ENCODE measurements at regions not wholly inside any gene's neighbourhood (a gene's known extent, or its start where the extent isn't known, plus 50 kb on each side); places are given as distances from the start of the nearest gene placed in this dataset.
"Not testable (repeated sequence)": the region's sequence is repeated elsewhere in the genome, so short reads cannot be mapped to it uniquely, and the experiment has no call there.

DNA sequence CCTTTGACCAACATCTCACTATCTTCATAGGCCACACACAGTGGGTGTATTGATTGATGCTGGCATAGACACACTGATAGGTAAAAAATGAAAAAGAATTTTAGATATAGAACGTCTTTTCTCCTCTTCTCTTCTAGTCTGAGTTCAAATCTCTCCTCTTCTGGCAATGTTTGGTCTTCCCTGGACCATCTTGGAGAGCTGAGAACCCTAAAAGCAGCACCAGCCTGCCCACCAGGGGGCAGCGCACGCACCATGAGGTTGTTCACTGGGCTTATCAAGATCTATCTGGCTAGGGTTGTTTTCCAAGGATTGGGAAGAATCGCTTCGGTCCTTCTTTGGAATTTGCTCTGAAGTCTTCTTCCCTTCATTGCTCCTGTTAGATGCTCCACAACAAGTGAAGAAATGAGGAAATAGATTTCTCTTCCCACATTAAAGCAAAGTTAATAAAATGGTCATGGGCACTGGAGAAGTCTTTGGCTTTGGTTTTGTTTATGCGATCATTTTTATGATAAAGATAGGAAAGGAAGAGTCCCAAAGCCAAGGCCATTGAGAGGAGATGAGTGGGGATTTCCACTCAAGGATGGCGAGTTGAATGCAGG lies 104.0 kb upstream of the OLIG2 start:
- ATAC-seq (ENCODE audit: low read depth) (no peak), DNase-seq (ENCODE audit: low spot score) (no peak)
- H3K4me3 ChIP-seq (ENCODE audit: severe bottlenecking): no peak overlapping the region
- no peaks in the 10 kb centered on the region for H3K36me3 ChIP-seq (ENCODE audit: low read depth)
- H3K4me1 ChIP-seq (ENCODE audit: insufficient read depth, poor library complexity, severe bottlenecking): no peaks in the 10 kb centered on the region
- TF ChIP-seq, protein P1, sequence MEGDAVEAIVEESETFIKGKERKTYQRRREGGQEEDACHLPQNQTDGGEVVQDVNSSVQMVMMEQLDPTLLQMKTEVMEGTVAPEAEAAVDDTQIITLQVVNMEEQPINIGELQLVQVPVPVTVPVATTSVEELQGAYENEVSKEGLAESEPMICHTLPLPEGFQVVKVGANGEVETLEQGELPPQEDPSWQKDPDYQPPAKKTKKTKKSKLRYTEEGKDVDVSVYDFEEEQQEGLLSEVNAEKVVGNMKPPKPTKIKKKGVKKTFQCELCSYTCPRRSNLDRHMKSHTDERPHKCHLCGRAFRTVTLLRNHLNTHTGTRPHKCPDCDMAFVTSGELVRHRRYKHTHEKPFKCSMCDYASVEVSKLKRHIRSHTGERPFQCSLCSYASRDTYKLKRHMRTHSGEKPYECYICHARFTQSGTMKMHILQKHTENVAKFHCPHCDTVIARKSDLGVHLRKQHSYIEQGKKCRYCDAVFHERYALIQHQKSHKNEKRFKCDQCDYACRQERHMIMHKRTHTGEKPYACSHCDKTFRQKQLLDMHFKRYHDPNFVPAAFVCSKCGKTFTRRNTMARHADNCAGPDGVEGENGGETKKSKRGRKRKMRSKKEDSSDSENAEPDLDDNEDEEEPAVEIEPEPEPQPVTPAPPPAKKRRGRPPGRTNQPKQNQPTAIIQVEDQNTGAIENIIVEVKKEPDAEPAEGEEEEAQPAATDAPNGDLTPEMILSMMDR (IDR thresholded peaks at IDR 0.05; ENCODE audit: poor library complexity, severe bottlenecking): peak; percentile 26
- H3K27me3 ChIP-seq (ENCODE audit: insufficient read depth, poor library complexity, severe bottlenecking): no peaks in the 10 kb centered on the region
- no peak overlapping the region for H3K27ac ChIP-seq (ENCODE audit: poor library complexity, severe bottlenecking)
- no peaks in the 10 kb centered on the region for H3K9me3 ChIP-seq (ENCODE audit: severe bottlenecking)

DNA sequence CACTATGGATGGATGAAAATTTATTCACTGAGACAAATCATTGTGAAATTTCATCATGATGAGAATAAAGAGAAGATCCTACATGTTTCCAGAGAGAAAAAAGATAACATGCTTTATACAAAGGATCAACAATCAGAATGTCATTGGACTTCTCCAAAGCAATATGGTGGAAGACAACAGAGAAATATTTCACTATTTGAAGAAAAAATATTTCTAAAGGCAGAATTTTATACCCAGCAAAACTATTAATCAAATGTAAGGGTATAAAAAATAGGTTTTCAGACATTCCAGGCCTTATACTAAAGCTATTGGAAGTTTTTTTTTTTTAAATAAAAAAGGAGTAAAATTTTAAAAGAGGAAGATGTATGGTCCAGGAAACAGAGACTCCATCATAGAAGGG lies 100.6 kb upstream of the OLIG2 start:
- ATAC-seq (ENCODE audit: low read depth) (no peak), DNase-seq (ENCODE audit: low spot score) (no peak)
- peaks cover 4% of the 10 kb centered on the region for H3K27me3 ChIP-seq (ENCODE audit: insufficient read depth, poor library complexity, severe bottlenecking)
- H3K4me3 ChIP-seq (ENCODE audit: severe bottlenecking): no peak overlapping the region
- H3K9me3 ChIP-seq (ENCODE audit: severe bottlenecking): no peaks in the 10 kb centered on the region
- TF ChIP-seq, protein P1 (IDR thresholded peaks at IDR 0.05; ENCODE audit: poor library complexity, severe bottlenecking): no peak
- no peaks in the 10 kb centered on the region for H3K36me3 ChIP-seq (ENCODE audit: low read depth)
- no peaks in the 10 kb centered on the region for H3K4me1 ChIP-seq (ENCODE audit: insufficient read depth, poor library complexity, severe bottlenecking)
- H3K27ac ChIP-seq (ENCODE audit: poor library complexity, severe bottlenecking): no peak overlapping the region

DNA sequence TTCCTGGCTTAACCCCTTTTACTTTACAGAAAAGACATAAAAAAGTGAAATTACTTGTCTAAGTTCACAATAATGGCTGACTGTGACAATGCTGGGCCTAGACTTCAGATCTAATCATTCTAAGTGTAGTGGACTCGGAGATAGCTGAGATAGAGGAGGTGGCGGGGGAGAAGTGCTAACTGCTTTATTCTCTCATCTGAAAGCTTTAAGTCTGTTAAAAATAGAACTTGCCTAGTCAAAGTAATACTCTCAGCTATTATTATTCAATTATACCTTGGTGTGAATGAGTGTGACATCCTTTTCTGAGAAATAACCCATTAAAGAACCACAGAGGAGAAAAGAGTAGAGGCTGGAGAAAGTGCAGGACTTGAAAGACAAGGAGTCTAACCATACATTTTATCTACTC lies 96.1 kb upstream of the OLIG2 start:
- TF ChIP-seq, protein P1 (IDR thresholded peaks at IDR 0.05; ENCODE audit: poor library complexity, severe bottlenecking): no peak
- no peaks in the 10 kb centered on the region for H3K9me3 ChIP-seq (ENCODE audit: severe bottlenecking)
- no peak overlapping the region for H3K4me3 ChIP-seq (ENCODE audit: severe bottlenecking)
- H3K27me3 ChIP-seq (ENCODE audit: insufficient read depth, poor library complexity, severe bottlenecking): peaks cover 4% of the 10 kb centered on the region
- no peak overlapping the region for H3K27ac ChIP-seq (ENCODE audit: poor library complexity, severe bottlenecking)
- no peaks in the 10 kb centered on the region for H3K4me1 ChIP-seq (ENCODE audit: insufficient read depth, poor library complexity, severe bottlenecking)
- no peak for DNase-seq (ENCODE audit: low spot score)
- no peak for ATAC-seq (ENCODE audit: low read depth)
- H3K36me3 ChIP-seq (ENCODE audit: low read depth): no peaks in the 10 kb centered on the region

DNA sequence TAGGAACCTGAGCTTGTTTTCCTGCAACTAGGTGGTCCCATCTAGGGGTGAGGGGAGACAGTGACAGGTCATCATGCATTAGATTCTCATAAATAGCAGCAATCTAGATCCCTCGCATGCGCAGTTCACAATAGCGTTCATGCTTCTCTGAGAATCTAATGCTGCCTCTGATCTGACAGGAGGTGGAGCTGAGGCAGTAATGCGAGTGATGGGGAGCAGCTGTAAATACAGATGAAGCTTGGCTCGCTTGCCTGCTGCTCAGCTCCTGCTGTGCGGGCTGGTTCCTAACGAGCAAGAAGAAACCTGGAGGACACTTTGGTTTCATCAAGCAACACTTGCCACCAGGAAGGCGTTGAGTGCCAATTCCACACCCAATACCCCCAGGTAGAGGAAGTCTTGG lies 95.1 kb upstream of the OLIG2 start:
- TF ChIP-seq, protein P1 (IDR thresholded peaks at IDR 0.05; ENCODE audit: poor library complexity, severe bottlenecking): no peak
- H3K27me3 ChIP-seq (ENCODE audit: insufficient read depth, poor library complexity, severe bottlenecking): peaks cover 4% of the 10 kb centered on the region
- DNase-seq (ENCODE audit: low spot score): no peak
- H3K27ac ChIP-seq (ENCODE audit: poor library complexity, severe bottlenecking): no peak overlapping the region
- ATAC-seq (ENCODE audit: low read depth): no peak
- no peaks in the 10 kb centered on the region for H3K4me1 ChIP-seq (ENCODE audit: insufficient read depth, poor library complexity, severe bottlenecking)
- no peak overlapping the region for H3K4me3 ChIP-seq (ENCODE audit: severe bottlenecking)
- H3K9me3 ChIP-seq (ENCODE audit: severe bottlenecking): no peaks in the 10 kb centered on the region
- H3K36me3 ChIP-seq (ENCODE audit: low read depth): no peaks in the 10 kb centered on the region

DNA sequence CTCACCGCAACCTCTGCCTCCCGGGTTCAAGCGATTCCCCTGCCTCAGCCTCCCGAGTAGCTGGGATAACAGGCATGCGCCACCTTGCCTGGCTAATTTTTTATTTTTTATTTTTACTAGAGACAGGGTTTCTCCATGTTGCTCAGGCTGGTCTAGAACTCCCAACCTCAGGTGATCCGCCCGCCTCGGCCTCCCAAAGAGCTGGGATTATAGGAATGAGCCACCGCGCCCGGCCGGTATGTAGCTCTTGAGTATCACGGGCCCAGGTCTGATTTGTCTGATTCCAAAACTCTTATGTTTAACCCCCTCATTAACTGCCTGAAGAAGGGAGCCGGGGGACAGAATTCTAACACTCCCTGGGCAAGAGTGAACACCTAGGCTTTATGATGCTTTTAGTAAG lies 91.7 kb upstream of the OLIG2 start:
- H3K4me3 ChIP-seq (ENCODE audit: severe bottlenecking); H3K9me3 ChIP-seq (ENCODE audit: severe bottlenecking); DNase-seq (ENCODE audit: low spot score); H3K4me1 ChIP-seq (ENCODE audit: insufficient read depth, poor library complexity, severe bottlenecking); H3K36me3 ChIP-seq (ENCODE audit: low read depth); ATAC-seq (ENCODE audit: low read depth); H3K27ac ChIP-seq (ENCODE audit: poor library complexity, severe bottlenecking); H3K27me3 ChIP-seq (ENCODE audit: insufficient read depth, poor library complexity, severe bottlenecking): not testable (repeated sequence)
